ENCODE measurements at regions not wholly inside any gene's neighbourhood (a gene's known extent, or its start where the extent isn't known, plus 50 kb on each side); places are given as distances from the start of the nearest gene placed in this dataset.

DNA sequence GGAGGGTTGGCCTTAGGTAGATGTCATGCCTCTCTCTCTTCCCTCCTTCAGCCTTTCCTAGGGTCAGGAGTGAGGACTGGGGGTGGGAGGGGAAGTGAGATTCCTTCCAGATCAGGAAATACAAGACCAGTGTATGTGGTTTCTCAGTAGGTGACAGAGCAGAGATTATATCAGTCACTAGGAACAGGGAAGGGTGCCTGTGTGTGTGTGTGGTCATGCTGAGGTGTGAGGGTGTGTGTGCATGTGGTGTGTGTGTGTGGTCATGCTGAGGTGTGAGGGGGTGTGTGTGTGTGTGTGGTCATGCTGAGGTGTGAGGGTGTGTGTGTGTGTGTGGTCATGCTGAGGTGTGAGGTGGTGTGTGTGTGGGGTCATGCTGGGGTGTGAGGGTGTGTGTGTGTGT lies 259.8 kb downstream of the LOXHD1 start:
- DNase-seq (ENCODE audit: low spot score) = no peak

DNA sequence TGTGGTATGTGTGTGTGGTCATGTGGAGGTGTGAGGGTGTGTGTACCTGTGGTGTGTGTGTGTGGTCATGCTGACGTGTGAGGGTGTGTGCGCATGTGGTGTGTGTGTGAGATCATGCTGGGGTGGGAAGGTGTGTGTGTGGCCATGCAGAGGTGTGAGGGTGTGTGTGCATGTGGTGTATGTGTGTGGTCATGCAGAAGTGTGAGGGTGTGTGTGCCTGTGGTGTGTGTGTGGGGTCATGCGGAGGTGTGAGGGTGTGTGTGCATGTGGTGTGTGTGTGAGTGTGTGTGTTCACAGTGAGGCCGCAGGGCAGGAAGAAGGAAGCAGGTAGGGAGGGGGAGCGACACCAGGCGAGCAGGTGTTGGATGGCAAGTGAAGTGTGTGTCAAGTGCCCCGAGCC lies 259.0 kb downstream of the LOXHD1 start:
- no peaks in the 10 kb centered on the region for H3K9me3 ChIP-seq (ENCODE audit: low read depth, low read length, poor library complexity, severe bottlenecking)
- no peaks in the 10 kb centered on the region for H3K4me1 ChIP-seq (ENCODE audit: insufficient read depth, low read length, poor library complexity, severe bottlenecking)
- H3K27me3 ChIP-seq (replicated peaks; ENCODE audit: insufficient read depth, low read depth, low read length, poor library complexity) = no peaks in the 10 kb centered on the region
- ChIA-PET CTCF (no interaction called here), POLR2A (ENCODE audit: low non-redundant PET) (no interaction called here)
- H3K27ac ChIP-seq (ENCODE audit: low read depth, low read length, poor library complexity, severe bottlenecking) = no peak overlapping the region
- DNase-seq (ENCODE audit: low spot score) = no peak
- H3K36me3 ChIP-seq (ENCODE audit: insufficient read depth, low read length, poor library complexity, severe bottlenecking) = no peaks in the 10 kb centered on the region
- no peak for TF ChIP-seq EZH2 (IDR thresholded peaks at IDR 0.05; ENCODE audit: borderline replicate concordance, low read depth, low read length, poor library complexity, severe bottlenecking)
- TF ChIP-seq, protein P1, sequence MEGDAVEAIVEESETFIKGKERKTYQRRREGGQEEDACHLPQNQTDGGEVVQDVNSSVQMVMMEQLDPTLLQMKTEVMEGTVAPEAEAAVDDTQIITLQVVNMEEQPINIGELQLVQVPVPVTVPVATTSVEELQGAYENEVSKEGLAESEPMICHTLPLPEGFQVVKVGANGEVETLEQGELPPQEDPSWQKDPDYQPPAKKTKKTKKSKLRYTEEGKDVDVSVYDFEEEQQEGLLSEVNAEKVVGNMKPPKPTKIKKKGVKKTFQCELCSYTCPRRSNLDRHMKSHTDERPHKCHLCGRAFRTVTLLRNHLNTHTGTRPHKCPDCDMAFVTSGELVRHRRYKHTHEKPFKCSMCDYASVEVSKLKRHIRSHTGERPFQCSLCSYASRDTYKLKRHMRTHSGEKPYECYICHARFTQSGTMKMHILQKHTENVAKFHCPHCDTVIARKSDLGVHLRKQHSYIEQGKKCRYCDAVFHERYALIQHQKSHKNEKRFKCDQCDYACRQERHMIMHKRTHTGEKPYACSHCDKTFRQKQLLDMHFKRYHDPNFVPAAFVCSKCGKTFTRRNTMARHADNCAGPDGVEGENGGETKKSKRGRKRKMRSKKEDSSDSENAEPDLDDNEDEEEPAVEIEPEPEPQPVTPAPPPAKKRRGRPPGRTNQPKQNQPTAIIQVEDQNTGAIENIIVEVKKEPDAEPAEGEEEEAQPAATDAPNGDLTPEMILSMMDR (conservative IDR thresholded peaks at IDR 0.05; ENCODE audit: low read depth, low read length) = no peak
- no peak overlapping the region for H3K4me3 ChIP-seq (ENCODE audit: low read depth, low read length, poor library complexity, severe bottlenecking)
- intact Hi-C loops (cut with micrococcal nuclease; ENCODE audit: unreplicated experiment) = no loop called here
- BruUV-seq (replicated peaks) = no TSS peak

More for the DNA sequence above, 259.8 kb downstream of the LOXHD1 start:
- no peaks in the 10 kb centered on the region for H3K27me3 ChIP-seq (replicated peaks; ENCODE audit: insufficient read depth, low read depth, low read length, poor library complexity)
- ChIA-PET POLR2A (ENCODE audit: low non-redundant PET) (no interaction called here), CTCF (no interaction called here)
- BruUV-seq (replicated peaks) = no TSS peak
- H3K9me3 ChIP-seq (ENCODE audit: low read depth, low read length, poor library complexity, severe bottlenecking) = no peaks in the 10 kb centered on the region
- TF ChIP-seq, protein P1 (conservative IDR thresholded peaks at IDR 0.05; ENCODE audit: low read depth, low read length) = no peak
- no peak for TF ChIP-seq EZH2 (IDR thresholded peaks at IDR 0.05; ENCODE audit: borderline replicate concordance, low read depth, low read length, poor library complexity, severe bottlenecking)
- no peaks in the 10 kb centered on the region for H3K4me1 ChIP-seq (ENCODE audit: insufficient read depth, low read length, poor library complexity, severe bottlenecking)
- H3K4me3 ChIP-seq (ENCODE audit: low read depth, low read length, poor library complexity, severe bottlenecking) = no peak overlapping the region
- H3K27ac ChIP-seq (ENCODE audit: low read depth, low read length, poor library complexity, severe bottlenecking) = no peak overlapping the region
- intact Hi-C loops (cut with micrococcal nuclease; ENCODE audit: unreplicated experiment) = no loop called here
- H3K36me3 ChIP-seq (ENCODE audit: insufficient read depth, low read length, poor library complexity, severe bottlenecking) = no peaks in the 10 kb centered on the region

DNA sequence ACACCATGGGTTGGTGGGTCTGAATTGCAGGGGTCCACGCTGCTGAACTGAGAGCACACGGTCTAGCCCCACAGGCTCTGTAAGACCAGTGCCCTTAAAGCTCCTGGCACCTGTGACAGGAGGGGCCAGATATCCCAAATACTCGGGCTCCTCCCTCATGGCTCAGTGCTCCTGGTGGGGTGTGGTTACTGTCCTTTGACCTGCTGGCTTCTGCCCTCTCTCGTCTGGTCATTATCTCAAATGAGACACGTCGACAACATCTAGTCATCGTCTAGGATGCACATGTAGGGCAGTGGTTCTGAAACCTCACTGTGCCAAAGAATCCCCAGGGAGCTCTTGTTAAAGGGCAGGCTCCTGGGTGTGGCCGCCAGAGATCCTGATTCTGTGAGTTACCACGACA lies 258.4 kb downstream of the LOXHD1 start:
- no peak for DNase-seq (ENCODE audit: low spot score)
- ChIA-PET CTCF (no interaction called here), POLR2A (ENCODE audit: low non-redundant PET) (no interaction called here)
- intact Hi-C loops (cut with micrococcal nuclease; ENCODE audit: unreplicated experiment) = no loop called here
- Histone ChIP-seq H3K27ac (ENCODE audit: low read depth, low read length, poor library complexity, severe bottlenecking) (no peak overlapping the region), H3K36me3 (ENCODE audit: insufficient read depth, low read length, poor library complexity, severe bottlenecking) (no peaks in the 10 kb centered on the region), H3K4me1 (ENCODE audit: insufficient read depth, low read length, poor library complexity, severe bottlenecking) (no peaks in the 10 kb centered on the region), H3K27me3 (replicated peaks; ENCODE audit: insufficient read depth, low read depth, low read length, poor library complexity) (no peaks in the 10 kb centered on the region), H3K9me3 (ENCODE audit: low read depth, low read length, poor library complexity, severe bottlenecking) (no peaks in the 10 kb centered on the region), H3K4me3 (ENCODE audit: low read depth, low read length, poor library complexity, severe bottlenecking) (no peak overlapping the region)
- TF ChIP-seq, protein P1 (conservative IDR thresholded peaks at IDR 0.05; ENCODE audit: low read depth, low read length) = no peak
- TF ChIP-seq EZH2 (IDR thresholded peaks at IDR 0.05; ENCODE audit: borderline replicate concordance, low read depth, low read length, poor library complexity, severe bottlenecking) = no peak
- BruUV-seq (replicated peaks) = no TSS peak

All from A673 (cell line).